Naive thymus-derived CD4-positive, alpha-beta T cell (primary cell): ENCODE measurements at regions not wholly inside any gene's neighbourhood (a gene's known extent, or its start where the extent isn't known, plus 50 kb on each side); places are given as distances from the start of the nearest gene placed in this dataset.

Experiments used
- ATAC-seq: fragments of 150-1000 bp; cut with Tn5 transposase; 2 replicates; pipeline ENCODE4 v1.10.0; 2021; ENCODE audit warnings: mild to moderate bottlenecking, moderate library complexity
- CTCF ChIA-PET: fragments of 350-600 bp; sonication (Branson Sonifier 250); formaldehyde crosslinking; loops from one replicate; lab custom pipeline; 2021; ENCODE audit warnings: antibody characterized with exemption; lab: Charles Lee
- POLR2A ChIA-PET: fragments of 350-600 bp; sonication (Branson Sonifier 250); formaldehyde crosslinking; loops from one replicate; lab custom pipeline; 2021; ENCODE audit warnings: antibody characterized with exemption, inconsistent platforms; lab: Charles Lee
- DNase-seq, 9 donors: peaks; one replicate each; pipeline versions ENCODE4 v3.0.0 to v3.0.0-alpha.2; 2020 to 2022; ENCODE audit warnings: mixed read lengths in 1 of 9
- H3K27ac ChIP-seq: one replicate; pipeline ENCODE4 v1.7.0; 2013; ENCODE audit warnings: mild to moderate bottlenecking, low read depth, low read length, moderate library complexity
- H3K27me3 ChIP-seq, 2 donors: one replicate each; pipeline ENCODE4 v1.7.0; 2013; ENCODE audit warnings: low read length in 2 of 2, mild to moderate bottlenecking in 2 of 2, moderate library complexity in 2 of 2; ENCODE audit not compliant: control insufficient read depth in 2 of 2, insufficient read depth in 2 of 2
- H3K36me3 ChIP-seq, 3 experiments: 1 replicate in 2 of 3; 2 replicates in 1 of 3; pipeline ENCODE4 v1.7.0; 2013; ENCODE audit warnings: low read length in 3 of 3, mild to moderate bottlenecking in 3 of 3, moderate library complexity in 1 of 3; ENCODE audit not compliant: insufficient read depth in 3 of 3, control insufficient read depth in 2 of 3
- H3K4me1 ChIP-seq, 2 donors: one replicate each; pipeline ENCODE4 v1.7.0; 2013; ENCODE audit warnings: low read length in 2 of 2, mild to moderate bottlenecking in 2 of 2, moderate library complexity in 1 of 2; ENCODE audit not compliant: control insufficient read depth in 2 of 2, insufficient read depth in 2 of 2
- H3K4me3 ChIP-seq: 2 replicates; pipeline ENCODE4 v1.7.0; 2013; ENCODE audit warnings: mild to moderate bottlenecking, low read length
- H3K9me3 ChIP-seq, 3 experiments: 1 replicate in 2 of 3; 2 replicates in 1 of 3; pipeline ENCODE4 v1.7.0; 2013; ENCODE audit warnings: low read length in 3 of 3; ENCODE audit not compliant: control insufficient read depth in 2 of 3
- H3K27ac Mint-ChIP-seq, 9 donors: one replicate each; pipeline ENCODE4 v1.8.0; 2020 to 2022; ENCODE audit warnings: mixed read lengths in 9 of 9, mild to moderate bottlenecking in 8 of 9, moderate library complexity in 5 of 9, inconsistent platforms in 2 of 9
- H3K27me3 Mint-ChIP-seq, 5 donors: one replicate each; pipeline ENCODE4 v1.8.0; 2021 to 2022; ENCODE audit warnings: mixed read lengths in 5 of 5, mild to moderate bottlenecking in 1 of 5
- H3K36me3 Mint-ChIP-seq, 5 donors: one replicate each; pipeline ENCODE4 v1.8.0; 2020 to 2022; ENCODE audit warnings: mixed read lengths in 5 of 5, mild to moderate bottlenecking in 3 of 5, inconsistent platforms in 1 of 5
- H3K4me1 Mint-ChIP-seq, 7 donors: one replicate each; pipeline ENCODE4 v1.8.0; 2020 to 2022; ENCODE audit warnings: mixed read lengths in 7 of 7, mild to moderate bottlenecking in 3 of 7, inconsistent platforms in 1 of 7
- H3K4me3 Mint-ChIP-seq, 10 donors: one replicate each; pipeline ENCODE4 v1.8.0; 2020 to 2022; ENCODE audit warnings: mild to moderate bottlenecking in 10 of 10, mixed read lengths in 10 of 10, moderate library complexity in 6 of 10, inconsistent platforms in 2 of 10
- H3K9me3 Mint-ChIP-seq, 11 donors: one replicate each; pipeline ENCODE4 v1.8.0; 2020 to 2022; ENCODE audit warnings: mixed read lengths in 11 of 11, mild to moderate bottlenecking in 4 of 11, inconsistent platforms in 1 of 11, moderate library complexity in 1 of 11
- intact Hi-C, 2 donors: fragments of 100-400 bp; cut with micrococcal nuclease; formaldehyde crosslinking; loops; one replicate each; pipeline ENCODE4 v1.15.1; 2023

GRCh38 chr10:71063401-71063800, 149.0 kb upstream of the UNC5B start:
- intact Hi-C loops, result no loop called here
- no peaks in the 10 kb centered on the region for H3K27me3 ChIP-seq
- ChIA-PET CTCF (interaction anchor here (0.6 kb wide), 1 partner anchor 493 kb away, joined by 4 read pairs; no protein-coding TSS in a partner anchor), POLR2A (no interaction called here)
- Mint-ChIP-seq H3K4me1 (peaks cover 0 to 1% (median 0%) of the 10 kb centered on the region in 7 donors), H3K27ac (no peak overlapping the region), H3K4me3 (no peak overlapping the region), H3K36me3 (no peaks in the 10 kb centered on the region), H3K9me3 (peaks cover 0 to 2% (median 0%) of the 10 kb centered on the region in 11 donors), H3K27me3 (no peaks in the 10 kb centered on the region)
- H3K27ac ChIP-seq, result no peak overlapping the region
- H3K4me1 ChIP-seq, result no peaks in the 10 kb centered on the region
- DNase-seq (no peak), ATAC-seq (no peak)
- H3K36me3 ChIP-seq, result no peaks in the 10 kb centered on the region
- no peaks in the 10 kb centered on the region for H3K9me3 ChIP-seq
- H3K4me3 ChIP-seq, result no peak overlapping the region

GRCh38 chr10:71064413-71065118, 147.8 kb upstream of the UNC5B start:
- Histone ChIP-seq H3K36me3 (no peaks in the 10 kb centered on the region), H3K9me3 (no peaks in the 10 kb centered on the region), H3K27me3 (no peaks in the 10 kb centered on the region), H3K4me3 (no peak overlapping the region), H3K4me1 (no peaks in the 10 kb centered on the region), H3K27ac (no peak overlapping the region)
- no peak overlapping the region for H3K4me3 Mint-ChIP-seq
- intact Hi-C loops, result no loop called here
- no peak for ATAC-seq
- CTCF ChIA-PET, result no interaction called here
- no peaks in the 10 kb centered on the region for H3K27me3 Mint-ChIP-seq
- no peak for DNase-seq
- peaks cover 0 to 1% (median 0%) of the 10 kb centered on the region in 7 donors for H3K4me1 Mint-ChIP-seq
- H3K9me3 Mint-ChIP-seq, result peaks cover 0 to 2% (median 0%) of the 10 kb centered on the region in 11 donors
- no peaks in the 10 kb centered on the region for H3K36me3 Mint-ChIP-seq
- POLR2A ChIA-PET, result no interaction called here
- no peak overlapping the region for H3K27ac Mint-ChIP-seq

- POLR2A ChIA-PET, result no interaction called here
- Histone ChIP-seq H3K27me3 (no peaks in the 10 kb centered on the region), H3K27ac (no peak overlapping the region), H3K36me3 (no peaks in the 10 kb centered on the region), H3K4me1 (no peaks in the 10 kb centered on the region), H3K9me3 (no peaks in the 10 kb centered on the region), H3K4me3 (no peak overlapping the region)
- intact Hi-C loops, result no loop called here
- no peak for DNase-seq
- CTCF ChIA-PET, result no interaction called here
- ATAC-seq, result no peak
- Mint-ChIP-seq H3K4me3 (no peak overlapping the region), H3K9me3 (peaks cover 0 to 2% (median 0%) of the 10 kb centered on the region in 11 donors), H3K4me1 (peaks cover 0 to 1% (median 0%) of the 10 kb centered on the region in 7 donors), H3K27me3 (no peaks in the 10 kb centered on the region), H3K36me3 (no peaks in the 10 kb centered on the region), H3K27ac (no peak overlapping the region)
Observed at GRCh38 chr10:71065659-71066058, 146.7 kb upstream of the UNC5B start.

GRCh38 chr10:71066600-71066999, 145.8 kb upstream of the UNC5B start:
- Histone ChIP-seq H3K4me3 (no peak overlapping the region), H3K9me3 (no peaks in the 10 kb centered on the region), H3K27me3 (no peaks in the 10 kb centered on the region), H3K36me3 (no peaks in the 10 kb centered on the region), H3K4me1 (no peaks in the 10 kb centered on the region), H3K27ac (no peak overlapping the region)
- no peak overlapping the region for H3K4me3 Mint-ChIP-seq
- ChIA-PET CTCF (no interaction called here), POLR2A (no interaction called here)
- H3K36me3 Mint-ChIP-seq, result no peaks in the 10 kb centered on the region
- H3K27ac Mint-ChIP-seq, result no peak overlapping the region
- H3K4me1 Mint-ChIP-seq, result peaks cover 0 to 1% (median 0%) of the 10 kb centered on the region in 7 donors
- H3K9me3 Mint-ChIP-seq, result peaks cover 0 to 2% (median 0%) of the 10 kb centered on the region in 11 donors
- H3K27me3 Mint-ChIP-seq, result no peaks in the 10 kb centered on the region
- intact Hi-C loops, result no loop called here
- ATAC-seq (no peak), DNase-seq (no peak)

GRCh38 chr10:71067098-71067740, 145.2 kb upstream of the UNC5B start:
- ChIA-PET POLR2A (no interaction called here), CTCF (no interaction called here)
- no peak overlapping the region for H3K27ac Mint-ChIP-seq
- Histone ChIP-seq H3K4me1 (no peaks in the 10 kb centered on the region), H3K27me3 (no peaks in the 10 kb centered on the region), H3K36me3 (no peaks in the 10 kb centered on the region), H3K4me3 (no peak overlapping the region), H3K9me3 (no peaks in the 10 kb centered on the region), H3K27ac (no peak overlapping the region)
- no peak for DNase-seq
- ATAC-seq, result no peak
- no peaks in the 10 kb centered on the region for H3K36me3 Mint-ChIP-seq
- H3K4me3 Mint-ChIP-seq, result no peak overlapping the region
- intact Hi-C loops, result no loop called here
- H3K9me3 Mint-ChIP-seq, result peaks cover 0 to 2% (median 0%) of the 10 kb centered on the region in 11 donors
- peaks cover 0 to 1% (median 0%) of the 10 kb centered on the region in 7 donors for H3K4me1 Mint-ChIP-seq
- peaks cover 0 to 3% (median 0%) of the 10 kb centered on the region in 5 donors for H3K27me3 Mint-ChIP-seq

- ChIA-PET POLR2A (no interaction called here), CTCF (no interaction called here)
- Histone ChIP-seq H3K27me3 (no peaks in the 10 kb centered on the region), H3K27ac (no peak overlapping the region), H3K4me1 (no peaks in the 10 kb centered on the region), H3K4me3 (no peak overlapping the region), H3K9me3 (no peaks in the 10 kb centered on the region), H3K36me3 (no peaks in the 10 kb centered on the region)
- Mint-ChIP-seq H3K9me3 (no peaks in the 10 kb centered on the region), H3K4me3 (no peak overlapping the region), H3K36me3 (no peaks in the 10 kb centered on the region), H3K27me3 (peaks cover 0 to 4% (median 0%) of the 10 kb centered on the region in 5 donors), H3K27ac (no peak overlapping the region), H3K4me1 (peaks cover 0 to 1% (median 0%) of the 10 kb centered on the region in 7 donors)
- ATAC-seq (no peak), DNase-seq (no peak)
- intact Hi-C loops, result no loop called here
Observed at GRCh38 chr10:71068861-71069271, 143.5 kb upstream of the UNC5B start.
